HG02642 (cell line): ENCODE measurements at regions not wholly inside any gene's neighbourhood (a gene's known extent, or its start where the extent isn't known, plus 50 kb on each side); places are given as distances from the start of the nearest gene placed in this dataset.
A peak's percentile ranks its signal among the peaks of the same experiment; 100 is the strongest.

ENCODE experiments used
- ATAC-seq: cut with Tn5 transposase; IDR thresholded peaks from one replicate; pipeline ENCODE4 v1.9.1; 2021; ENCODE audit warnings: mild to moderate bottlenecking; ENCODE audit not compliant: unreplicated experiment, poor library complexity

DNA sequence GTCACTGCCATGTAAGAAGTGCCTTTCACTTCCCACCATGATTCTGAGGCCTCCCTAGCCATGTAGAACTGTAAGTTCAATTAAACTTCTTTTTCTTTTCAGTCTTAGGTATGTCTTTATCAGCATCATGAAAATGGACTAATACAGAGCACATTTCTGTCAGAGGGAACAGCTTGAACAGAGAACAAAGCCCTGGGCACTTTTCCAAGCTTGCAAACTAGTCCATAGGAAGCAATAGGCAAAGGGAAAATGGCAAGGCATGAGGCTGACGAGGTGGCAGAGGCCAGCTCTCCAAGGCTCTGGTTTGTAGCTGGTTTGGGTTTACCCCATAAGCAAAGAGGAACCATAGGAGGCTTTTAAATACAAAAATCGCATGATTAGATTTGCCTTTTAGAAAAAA lies 185.1 kb upstream of the HDDC2 start:
- ATAC-seq, result no peak

DNA sequence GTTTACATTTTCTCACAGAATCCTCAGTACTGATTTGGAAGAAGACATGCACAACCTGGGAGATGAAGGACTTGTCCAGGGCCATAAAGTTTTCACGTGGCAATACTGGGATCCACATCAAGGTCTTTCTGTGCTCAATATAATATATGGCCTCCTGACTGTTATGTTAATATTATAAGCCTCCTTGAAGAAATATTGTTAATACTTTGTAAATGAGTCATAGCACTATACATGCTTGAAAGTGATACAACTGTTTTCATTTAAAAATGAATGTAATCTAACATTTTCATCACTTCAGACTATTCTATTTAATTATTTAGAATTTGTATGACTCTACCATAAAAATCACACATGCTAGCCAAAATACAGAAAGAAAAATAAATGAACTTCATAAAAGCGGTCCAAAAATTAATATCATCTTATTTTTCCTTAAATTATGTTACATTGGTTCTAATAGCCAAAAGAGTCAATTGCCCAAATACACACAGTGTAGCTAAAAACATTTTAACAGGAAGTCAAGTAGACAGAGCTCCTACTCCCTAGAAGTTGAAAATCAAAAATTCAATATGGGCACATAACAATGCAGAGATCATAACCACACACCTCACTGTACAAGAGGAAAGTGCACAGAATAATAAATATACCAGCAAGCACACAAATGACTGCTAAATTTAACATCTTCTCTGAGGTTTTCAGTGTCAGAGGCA lies 188.0 kb upstream of the HDDC2 start:
- no peak for ATAC-seq

DNA sequence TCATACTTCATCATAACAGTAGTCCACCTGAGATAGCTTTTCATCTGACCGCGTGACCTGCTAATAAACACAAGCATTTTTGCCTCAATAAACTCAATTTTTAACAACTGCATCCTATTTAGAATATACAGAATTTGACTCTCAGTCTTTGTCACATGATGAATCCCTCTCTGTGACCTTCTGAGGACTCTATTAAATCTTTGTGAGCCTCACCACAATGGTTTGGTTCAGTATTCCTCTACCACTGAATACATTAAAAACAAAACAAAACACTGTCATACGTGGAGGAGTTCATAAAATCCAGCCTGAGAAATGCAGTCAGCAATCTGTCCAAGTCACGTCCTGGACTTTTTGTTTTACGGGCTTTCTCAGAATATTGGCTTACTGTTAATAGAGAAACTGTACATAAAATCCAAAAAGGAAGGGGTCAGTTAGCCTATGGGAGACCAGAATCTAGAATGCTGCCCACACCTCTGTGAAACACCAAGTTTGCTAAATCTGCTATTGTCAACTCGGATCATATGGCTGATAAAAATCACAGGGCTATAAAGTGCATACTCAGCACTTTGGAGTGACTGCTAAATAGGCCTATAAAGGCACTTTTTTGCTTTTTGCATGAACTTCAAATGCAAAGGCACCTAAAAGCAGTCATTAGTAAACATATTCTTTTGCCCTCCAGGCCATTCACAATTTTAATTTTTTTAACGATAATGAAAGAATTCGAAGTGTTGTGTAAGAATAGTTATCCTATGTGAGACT lies 190.3 kb upstream of the HDDC2 start:
- ATAC-seq, result no peak

DNA sequence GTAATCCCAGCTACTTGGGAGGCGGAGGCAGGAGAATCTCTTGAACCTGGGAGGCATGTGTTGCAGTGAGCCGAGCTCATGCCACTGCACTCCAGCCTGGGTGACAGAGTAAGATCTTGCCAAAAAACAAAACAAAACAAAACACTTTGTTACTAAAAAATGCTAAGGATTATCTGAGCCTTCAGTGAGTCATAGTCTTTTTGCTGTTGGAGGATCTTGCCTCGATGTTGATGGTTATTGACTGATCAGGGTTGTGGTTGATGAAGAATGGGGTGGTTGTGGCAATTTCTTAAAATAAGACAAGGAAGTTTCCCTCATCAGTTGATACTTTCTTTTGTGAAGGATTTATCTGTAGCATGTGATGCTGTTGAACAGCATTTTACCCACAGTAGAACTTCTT lies 196.8 kb upstream of the HDDC2 start:
- no peak for ATAC-seq

DNA sequence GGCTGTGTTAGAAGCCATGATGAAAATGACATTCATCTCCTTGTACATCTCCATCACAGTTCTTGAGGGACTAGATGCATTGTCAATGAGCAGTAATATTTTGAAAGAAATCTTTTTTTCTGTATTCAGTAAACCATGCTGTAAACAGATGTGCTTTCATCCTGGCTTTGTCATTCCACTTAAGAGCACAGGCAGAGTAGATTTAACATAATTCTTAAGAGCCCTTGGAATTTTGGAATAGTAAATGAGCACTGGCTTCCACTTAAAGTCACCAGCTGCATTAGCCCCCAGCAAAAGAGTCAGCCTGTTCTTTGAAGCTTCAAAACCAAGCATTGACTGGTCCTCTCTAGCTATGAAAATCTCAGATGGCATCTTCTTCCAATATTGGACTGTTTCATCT lies 197.8 kb upstream of the HDDC2 start:
- no peak for ATAC-seq

DNA sequence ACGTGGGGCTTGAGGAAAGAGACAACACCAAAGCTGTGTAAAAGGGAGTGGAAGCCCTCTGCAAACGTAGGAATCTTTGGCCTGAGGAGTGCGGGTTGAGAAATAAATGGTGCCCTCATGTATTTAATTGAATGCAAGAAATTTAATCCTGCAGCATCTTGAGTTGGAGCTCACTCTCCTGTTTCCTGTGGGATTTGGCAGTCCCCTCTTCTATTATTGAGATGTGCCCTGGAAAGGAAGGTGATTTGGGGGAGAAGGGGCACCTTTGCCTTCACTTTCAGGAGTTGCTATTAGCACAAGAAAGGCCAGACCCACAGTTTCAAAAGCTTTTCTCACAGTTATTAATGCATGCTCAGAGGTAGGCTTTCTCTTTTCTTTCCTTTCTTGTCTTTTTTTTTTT lies 201.4 kb upstream of the HDDC2 start:
- ATAC-seq, result no peak

DNA sequence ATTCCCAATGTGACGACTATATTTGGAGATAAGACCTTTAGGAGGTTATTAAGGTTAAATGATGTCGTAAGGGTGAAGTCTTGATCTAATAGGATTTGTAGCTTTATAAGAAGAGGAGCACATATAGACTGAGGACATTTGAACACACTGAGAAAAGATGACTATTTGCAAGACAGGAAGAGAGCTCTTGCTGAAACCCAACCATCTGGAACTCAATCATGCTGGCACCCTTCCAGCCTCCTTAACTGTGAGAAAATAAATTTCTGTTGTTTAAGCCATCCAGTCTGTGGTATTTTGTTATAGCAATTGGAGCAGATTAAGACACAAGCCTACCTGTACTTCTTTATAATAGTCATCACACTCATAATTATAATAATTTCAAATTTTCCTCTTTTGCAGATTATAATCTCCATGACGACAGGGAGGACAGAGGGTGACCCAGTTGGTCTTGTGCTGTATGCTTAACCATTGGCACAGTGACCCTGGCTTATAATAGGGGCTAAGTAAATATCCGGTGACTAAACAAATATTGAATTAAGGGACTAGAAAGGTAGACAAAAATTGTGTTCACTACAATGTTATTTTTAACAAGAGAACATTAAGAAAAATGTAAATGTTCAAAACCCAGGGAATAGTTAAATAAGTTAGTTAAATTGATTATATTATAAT lies 206.4 kb upstream of the HDDC2 start:
- no peak for ATAC-seq

DNA sequence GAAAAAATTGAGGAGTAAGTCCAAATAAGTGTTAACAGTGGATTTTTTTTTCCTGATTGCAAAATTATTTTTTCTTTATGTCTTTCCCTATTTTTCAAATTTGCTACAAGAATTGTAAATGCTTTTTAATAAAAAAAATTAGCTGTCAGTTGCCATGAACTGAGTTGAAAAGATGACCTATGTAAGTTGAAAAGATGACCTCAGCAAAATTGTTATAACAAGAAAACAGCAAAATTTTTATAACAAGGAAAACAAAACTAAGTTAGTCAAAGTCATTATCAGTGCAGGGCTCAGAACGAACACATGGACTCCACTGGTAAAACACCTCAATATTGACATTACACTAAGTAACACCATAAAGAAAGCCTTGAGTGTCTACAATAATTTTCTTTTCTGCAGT lies 207.0 kb upstream of the HDDC2 start:
- no peak for ATAC-seq

DNA sequence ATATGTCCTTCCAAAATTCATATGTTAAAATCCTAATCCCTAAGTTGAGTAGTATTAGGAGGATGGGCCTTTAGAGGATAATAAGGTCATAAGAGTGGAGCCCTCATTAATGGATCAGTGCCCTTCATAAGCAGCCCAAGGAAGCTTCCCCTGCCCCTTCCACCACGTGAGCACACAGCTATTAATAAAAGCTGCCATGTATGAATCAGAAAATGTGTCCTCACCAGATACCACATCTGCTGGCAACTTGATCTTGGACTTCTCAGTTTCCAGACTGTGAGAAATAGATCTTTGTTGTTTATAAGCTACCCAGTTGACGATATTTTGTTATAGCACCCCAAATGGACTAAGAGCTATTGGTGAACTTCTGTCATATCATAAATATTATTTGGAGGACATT lies 207.7 kb upstream of the HDDC2 start:
- ATAC-seq, result no peak

DNA sequence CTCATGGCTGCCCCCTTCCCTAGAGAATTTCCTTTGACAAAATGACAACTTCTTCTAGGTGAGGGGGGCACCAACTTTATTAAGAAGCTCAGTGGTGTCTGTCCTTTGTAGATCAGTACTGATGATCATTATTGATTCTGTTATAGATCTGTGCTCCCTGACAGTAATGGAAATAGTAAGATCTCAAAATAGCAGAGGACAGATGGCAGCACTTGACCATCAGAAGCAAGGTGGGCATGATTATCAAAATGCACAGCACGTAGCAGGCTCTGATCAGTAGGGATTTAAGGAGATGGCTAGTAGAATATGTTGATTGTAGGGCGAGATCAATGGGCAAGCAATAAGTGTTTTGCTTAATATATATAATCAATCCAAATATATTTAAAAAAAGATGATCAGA lies 208.6 kb upstream of the HDDC2 start:
- no peak for ATAC-seq

DNA sequence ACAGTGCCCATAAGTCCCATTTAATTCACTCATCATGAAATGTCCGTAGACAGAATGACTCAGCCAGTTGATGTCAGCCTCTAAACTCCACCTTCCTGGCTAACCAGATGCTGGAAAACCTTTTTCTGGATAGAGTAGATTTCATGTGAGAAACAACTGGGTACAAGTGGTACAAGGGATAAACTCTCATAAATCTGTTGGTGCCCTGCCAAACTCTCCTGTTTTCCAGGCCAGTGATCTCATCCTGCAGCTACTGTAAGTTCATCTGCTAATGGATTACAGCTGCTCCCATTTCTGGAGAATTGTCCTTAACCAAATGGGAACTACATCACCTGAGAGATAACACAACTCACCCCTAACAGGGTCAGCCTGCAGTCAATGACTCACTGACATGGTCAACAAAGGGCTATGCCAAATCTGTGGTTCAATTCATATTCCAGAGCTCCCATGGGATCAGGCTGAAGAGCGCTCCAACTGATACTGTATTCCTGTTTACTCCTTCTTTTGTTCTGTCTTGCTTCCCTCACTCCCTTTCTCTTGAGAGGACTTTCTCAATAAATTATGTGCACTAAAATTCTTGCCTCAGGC lies 210.1 kb upstream of the HDDC2 start:
- no peak for ATAC-seq

DNA sequence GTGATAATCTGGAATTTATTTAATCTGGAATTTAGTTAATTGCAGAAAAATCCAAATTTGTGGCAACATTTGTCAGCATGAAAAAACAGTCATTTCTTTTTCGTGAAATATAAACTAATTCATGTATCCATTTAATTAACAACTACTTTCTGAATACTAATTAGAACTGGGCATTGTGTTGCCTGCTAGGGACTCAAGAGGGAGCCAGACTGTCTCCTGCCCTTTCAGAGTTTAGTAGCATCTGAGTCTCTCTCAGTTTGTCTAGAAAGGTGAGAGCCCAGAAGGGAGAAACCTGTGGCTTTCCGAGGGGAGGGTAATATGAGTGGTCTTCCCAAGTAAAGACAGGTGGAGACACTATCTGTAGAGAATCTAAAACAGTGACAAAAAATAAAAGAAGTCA lies 210.9 kb upstream of the HDDC2 start:
- ATAC-seq, result peak; percentile 67

DNA sequence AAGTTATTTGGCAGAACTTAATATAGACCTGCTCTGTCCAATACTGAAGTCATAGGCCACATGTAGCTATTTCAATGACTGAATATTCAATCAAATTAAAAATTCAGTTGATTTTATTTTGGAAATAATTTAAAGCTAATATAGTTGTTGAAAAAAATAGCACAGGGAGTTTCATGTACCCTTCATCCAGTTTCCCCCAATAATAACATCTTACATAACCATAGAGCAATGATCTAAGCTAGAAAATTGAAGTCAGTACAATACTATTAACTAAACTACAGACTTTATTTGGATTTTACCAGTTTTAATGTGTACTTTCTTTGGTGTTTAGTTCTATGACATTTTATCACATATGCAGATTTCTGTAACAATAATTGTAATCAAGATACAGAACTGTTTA lies 212.2 kb upstream of the HDDC2 start:
- no peak for ATAC-seq

DNA sequence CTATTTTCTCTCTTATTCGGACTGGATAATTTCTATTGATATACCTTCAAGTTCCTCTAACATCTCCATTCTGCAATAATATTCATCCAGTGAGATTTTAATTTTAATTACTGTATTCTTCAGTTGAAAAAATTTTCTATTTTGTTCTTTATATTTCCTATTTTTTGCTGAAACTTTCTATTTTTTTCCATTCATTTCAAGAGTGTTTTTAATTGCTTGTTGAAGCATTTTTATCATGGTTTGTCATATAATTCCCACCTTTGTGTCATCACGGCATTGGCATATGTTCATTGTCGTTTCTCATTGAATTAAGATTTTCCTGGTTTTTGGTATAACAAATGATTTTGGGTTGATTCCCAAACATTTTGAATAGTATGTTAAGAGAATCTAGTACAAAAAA lies 214.9 kb upstream of the HDDC2 start:
- ATAC-seq, result no peak

DNA sequence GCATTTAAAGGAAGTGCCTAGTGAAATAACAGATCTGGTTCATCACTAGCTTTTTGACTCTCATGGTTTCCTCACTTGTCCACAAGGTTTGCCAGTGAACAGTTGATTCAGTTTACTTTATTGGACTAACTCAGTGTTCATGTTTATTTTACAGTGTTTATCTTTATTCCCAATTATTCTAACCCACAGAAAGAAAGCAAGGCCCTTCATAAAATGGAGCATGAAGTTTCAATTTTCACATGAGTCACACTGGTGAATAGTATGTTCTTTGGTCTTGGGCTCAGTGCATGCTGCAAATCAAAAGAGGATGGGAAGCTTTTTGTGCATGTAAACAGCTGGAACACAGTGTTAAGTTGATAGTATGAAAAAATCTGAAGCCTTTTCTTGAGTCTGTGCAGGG lies 217.6 kb upstream of the HDDC2 start:
- no peak for ATAC-seq

DNA sequence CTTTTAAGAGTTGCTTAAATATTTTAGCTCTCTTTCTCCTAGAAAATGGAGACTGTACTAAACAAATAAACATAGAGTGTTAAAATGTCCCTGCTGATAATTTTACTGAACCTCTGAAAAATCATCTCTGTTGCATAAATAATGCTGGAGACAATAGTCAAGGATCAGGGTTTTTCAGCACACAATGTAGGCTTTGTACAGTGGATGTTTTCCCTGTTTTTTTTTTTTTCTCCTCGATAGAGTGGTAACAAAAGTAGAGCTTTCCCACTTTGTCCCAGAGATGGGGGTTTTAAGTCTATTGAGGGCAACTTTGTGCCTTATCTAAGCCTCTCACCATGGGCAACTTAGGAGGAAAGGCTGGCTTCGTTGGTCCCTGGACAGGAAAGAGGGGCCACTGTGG lies 222.6 kb upstream of the HDDC2 start:
- ATAC-seq, result no peak

DNA sequence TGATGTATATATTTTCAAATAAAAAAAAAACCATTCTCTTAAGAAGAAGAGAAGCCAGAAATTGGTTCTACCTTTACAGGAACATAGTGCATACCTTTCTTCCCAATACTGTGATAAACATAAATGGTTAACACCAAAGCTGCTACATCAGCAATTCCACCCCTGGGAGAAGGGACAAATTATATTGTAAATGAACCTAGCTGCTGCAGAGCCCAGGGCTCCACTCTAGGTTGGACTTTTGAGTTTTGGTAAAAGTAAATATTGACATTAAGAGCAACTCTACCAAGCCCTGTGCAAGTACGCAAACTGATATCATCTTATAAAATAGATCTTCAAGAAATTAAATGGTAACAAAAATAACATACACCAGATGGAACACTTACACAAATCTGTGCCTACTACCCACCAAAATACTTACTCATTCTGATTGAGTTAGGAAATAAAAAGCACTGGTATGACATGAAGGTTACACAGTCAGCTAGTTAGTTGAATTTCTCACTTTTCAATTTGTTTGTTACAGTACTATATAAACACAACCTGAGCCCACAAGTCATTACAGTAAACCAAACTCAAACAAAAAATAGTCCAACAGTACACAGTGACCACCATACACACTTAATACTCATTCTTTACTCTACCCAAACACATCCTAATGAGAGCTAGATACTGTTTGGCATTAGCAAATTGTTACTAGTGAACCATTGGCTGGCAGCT lies 223.3 kb upstream of the HEY2 start:
- ATAC-seq, result no peak

DNA sequence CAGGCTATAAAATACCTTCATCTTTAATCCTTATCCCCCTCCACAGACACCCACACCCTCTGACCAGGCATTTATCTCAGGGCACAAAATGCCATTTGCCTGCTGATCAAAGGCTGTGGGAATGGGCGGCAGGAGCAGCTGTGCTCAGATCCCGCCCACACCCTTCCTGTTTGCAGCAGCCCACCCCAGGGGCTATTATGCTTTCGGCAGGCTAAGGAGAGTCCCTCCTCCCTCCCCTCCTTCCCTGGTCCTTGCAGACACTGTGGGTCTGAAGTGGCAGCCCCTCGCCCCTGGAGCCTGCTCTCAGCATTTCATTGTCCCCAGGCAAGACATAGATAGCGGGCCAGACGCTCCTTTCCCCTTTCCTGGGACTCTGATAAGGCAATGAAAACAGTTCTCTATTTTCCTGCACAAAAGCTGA lies 220.8 kb upstream of the HEY2 start:
- ATAC-seq, result no peak

DNA sequence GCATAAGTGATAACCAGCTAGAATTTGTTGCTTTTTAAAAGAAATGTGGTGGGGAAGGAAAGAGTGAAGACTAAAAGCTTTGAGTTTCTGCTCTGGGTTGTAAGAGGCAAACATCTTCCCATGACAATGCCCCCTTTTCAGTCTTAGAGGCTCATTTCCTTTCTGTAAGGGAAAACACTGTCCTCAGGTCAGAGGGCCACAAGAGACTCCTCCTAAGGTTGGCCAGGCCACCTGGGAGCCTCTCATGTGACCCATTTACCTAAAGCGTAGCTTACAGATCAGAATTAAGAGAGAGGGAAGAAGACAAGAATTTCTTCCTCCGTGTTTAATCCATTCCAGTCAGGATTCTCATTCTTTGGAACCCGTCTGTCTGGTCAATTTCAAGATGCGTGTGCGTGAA lies 220.4 kb upstream of the HEY2 start:
- no peak for ATAC-seq

DNA sequence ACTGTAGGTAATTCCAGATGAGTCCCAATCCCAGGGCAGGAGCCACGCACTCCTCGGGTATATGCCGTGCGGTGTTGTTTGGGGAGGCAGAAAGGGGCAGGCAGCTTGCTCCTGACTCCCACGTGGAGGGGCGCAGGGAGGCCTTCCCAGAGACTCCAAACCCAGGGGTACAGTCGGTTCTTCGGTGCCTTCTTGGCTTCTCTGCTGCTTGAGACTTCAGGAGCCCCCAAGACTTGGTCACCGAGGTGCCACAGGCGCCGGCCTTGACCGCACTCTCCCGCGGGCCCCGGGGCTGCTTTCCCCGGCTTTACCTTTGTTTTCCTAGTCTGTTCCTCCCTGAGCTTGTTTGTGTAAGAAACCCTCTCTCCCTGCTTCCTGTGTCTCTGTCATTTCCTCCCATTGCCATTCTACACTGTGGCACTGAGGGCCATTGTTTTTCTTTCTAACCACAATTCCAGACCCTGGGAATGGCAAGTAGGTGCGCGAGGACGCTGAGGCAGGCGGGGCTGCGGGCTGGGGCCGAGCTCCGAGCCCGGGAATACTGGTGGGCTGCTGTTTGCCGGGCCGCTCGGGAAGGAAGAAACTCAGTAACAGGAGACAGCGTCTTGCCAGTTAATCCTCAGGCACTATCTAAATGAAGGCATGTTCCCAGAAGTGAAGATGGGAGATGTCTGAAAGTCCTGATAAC lies 215.6 kb upstream of the HEY2 start:
- ATAC-seq, result no peak
